GM12878 (cell line): ENCODE measurements at regions not wholly inside any gene's neighbourhood (a gene's known extent, or its start where the extent isn't known, plus 50 kb on each side); places are given as distances from the start of the nearest gene placed in this dataset.

Experiments
- ATAC-seq: fragments of 200-7000 bp; cut with Tn5 transposase; 3 replicates; pipeline ENCODE4 v1.9.1; 2020; ENCODE audit warnings: mild to moderate bottlenecking, moderate library complexity
- BruUV-seq: library from RNA; stranded (reverse); fragments of 400-500 nt; replicated peaks from 2 replicates; lab custom pipeline; 2021; lab: Mats Ljungman, UMichigan
- CTCF ChIA-PET: fragments of 300-600 bp; sonication (Branson Sonifier 250); formaldehyde crosslinking; extraction: SDS; loops from one replicate; lab custom pipeline; 2021; ENCODE audit warnings: inconsistent platforms; lab: Yijun Ruan, JAX
- POLR2A ChIA-PET: fragments of 350-600 bp; formaldehyde crosslinking; extraction: SDS; loops from one replicate; lab custom pipeline; 2021; ENCODE audit warnings: inconsistent platforms; lab: Charles Lee
- RAD21 ChIA-PET: fragments of 300-600 bp; sonication (Branson Sonifier 250); formaldehyde crosslinking; loops from one replicate; lab custom pipeline; 2023; ENCODE audit warnings: antibody characterized with exemption; ENCODE audit not compliant: unreplicated experiment; lab: Charles Lee
- SMC1A ChIA-PET: fragments of 300-600 bp; sonication (Branson Sonifier 250); formaldehyde crosslinking; loops from one replicate; lab custom pipeline; 2023; ENCODE audit not compliant: unreplicated experiment, uncharacterized antibody; lab: Charles Lee
- DNase-seq: peaks from one replicate; pipeline ENCODE4 v3.0.0-alpha.2; 2011; ENCODE audit warnings: low read depth, low spot score
- FAIRE-seq: peaks from 3 replicates; lab custom pipeline; 2011; peaks lifted over from hg19 to GRCh38; lab: Jason Lieb, UNC
- H2AFZ ChIP-seq: 2 replicates; pipeline ENCODE4 v1.6.0; 2011; ENCODE audit warnings: low read depth, low read length, control low read depth; ENCODE audit not compliant: control insufficient read depth
- H3K27ac ChIP-seq: 2 replicates; pipeline ENCODE4 v1.5.1; 2011; ENCODE audit warnings: control low read depth; ENCODE audit not compliant: control insufficient read depth, insufficient read depth
- H3K27me3 ChIP-seq, 2 experiments: replicated peaks in 1 of 2; 2 replicates each; pipeline versions ENCODE4 v1.6.0 to v1.6.1; 2011; ENCODE audit warnings: low read length in 1 of 2; ENCODE audit not compliant: control insufficient read depth in 2 of 2, insufficient read depth in 2 of 2
- H3K36me3 ChIP-seq, 2 experiments: 2 replicates each; pipeline ENCODE4 v1.5.1; 2011; ENCODE audit warnings: low read length in 1 of 2; ENCODE audit not compliant: control insufficient read depth in 2 of 2, insufficient read depth in 2 of 2
- H3K4me1 ChIP-seq: 2 replicates; pipeline ENCODE4 v1.6.1; 2011; ENCODE audit warnings: mild to moderate bottlenecking, low read length, moderate library complexity, mixed read lengths; ENCODE audit not compliant: control insufficient read depth, insufficient read depth
- H3K4me2 ChIP-seq: 2 replicates; pipeline ENCODE4 v1.6.0; 2011; ENCODE audit warnings: control low read depth; ENCODE audit not compliant: control insufficient read depth, insufficient read depth
- H3K4me3 ChIP-seq: fragments of 200-600 bp; sonication (generic); 2 replicates; pipeline ENCODE4 v1.5.1; 2016
- H3K79me2 ChIP-seq: 2 replicates; pipeline ENCODE4 v1.6.0; 2011; ENCODE audit warnings: low read length; ENCODE audit not compliant: control insufficient read depth, insufficient read depth
- H3K9ac ChIP-seq: 2 replicates; pipeline ENCODE4 v1.8.0; 2011; ENCODE audit warnings: low read length, control low read depth, mixed read lengths; ENCODE audit not compliant: control insufficient read depth, insufficient read depth
- H3K9me3 ChIP-seq: replicated peaks from 3 replicates; pipeline ENCODE4 v1.5.1; 2011; ENCODE audit warnings: mild to moderate bottlenecking, low read length; ENCODE audit not compliant: control insufficient read depth, insufficient read depth
- H4K20me1 ChIP-seq: 2 replicates; pipeline ENCODE4 v1.6.0; 2011; ENCODE audit not compliant: control insufficient read depth, insufficient read depth
- EED ChIP-seq: sonication (generic); IDR thresholded peaks from 2 replicates; pipeline ENCODE4 v1.6.1; 2016; ENCODE audit warnings: antibody characterized with exemption, low read depth
- IKZF1 ChIP-seq: fragments of 450-650 bp; conservative IDR thresholded peaks from 2 replicates; pipeline ENCODE4 v1.6.1; 2017; ENCODE audit warnings: antibody characterized with exemption, mild to moderate bottlenecking
- NFIC ChIP-seq: IDR thresholded peaks from 2 replicates; pipeline ENCODE4 v1.6.1; 2012; ENCODE audit warnings: low read depth, mild to moderate bottlenecking, inconsistent platforms, low read length, moderate library complexity
- NFYA ChIP-seq: IDR thresholded peaks from 2 replicates; pipeline ENCODE4 v1.6.1; 2011; ENCODE audit warnings: low read depth, mild to moderate bottlenecking, low read length, improper control_type of control experiment, borderline replicate concordance
- NFYB ChIP-seq: IDR thresholded peaks from 2 replicates; pipeline ENCODE4 v1.6.1; 2011; ENCODE audit warnings: low read depth, mild to moderate bottlenecking, low read length, improper control_type of control experiment, moderate library complexity; ENCODE audit not compliant: insufficient read depth
- PML ChIP-seq: IDR thresholded peaks from 2 replicates; pipeline ENCODE4 v1.6.1; 2012; ENCODE audit warnings: low read length, inconsistent platforms
- POLR2AphosphoS5 ChIP-seq: IDR thresholded peaks from 2 replicates; pipeline ENCODE4 v1.6.1; 2011; ENCODE audit warnings: mild to moderate bottlenecking, low read length, inconsistent platforms
- RB1 ChIP-seq: fragments of 450-650 bp; formaldehyde crosslinking; IDR thresholded peaks from 2 replicates; pipeline ENCODE4 v1.6.1; 2017; ENCODE audit warnings: mild to moderate bottlenecking, borderline replicate concordance
- RUNX3 ChIP-seq: IDR thresholded peaks from 2 replicates; pipeline ENCODE4 v1.6.1; 2012; ENCODE audit warnings: low read length, inconsistent platforms
- STAT1 ChIP-seq: fragments of 450-650 bp; conservative IDR thresholded peaks from 2 replicates; pipeline ENCODE4 v1.6.1; 2014; ENCODE audit warnings: antibody characterized with exemption, mild to moderate bottlenecking
- SUPT20H ChIP-seq: IDR thresholded peaks from 2 replicates; pipeline ENCODE4 v1.6.1; 2011; ENCODE audit warnings: low read depth, mild to moderate bottlenecking, low read length, moderate library complexity, borderline replicate concordance; ENCODE audit not compliant: control insufficient read depth
- ZNF207 ChIP-seq: fragments of 450-650 bp; IDR thresholded peaks from 2 replicates; pipeline ENCODE4 v1.6.1; 2014; ENCODE audit warnings: antibody characterized with exemption, mild to moderate bottlenecking, borderline replicate concordance
- whole genome bisulfite sequencing: methylation state at CpG from one replicate; pipeline ENCODE4 v1.1.6; 2016; ENCODE audit warnings: low lambda C conversion rate; ENCODE audit not compliant: insufficient replicate concordance, insufficient coverage; ENCODE audit errors: missing lambda C conversion rate; 5-methylcytosine and 5-hydroxymethylcytosine counted together
- in situ Hi-C: fragments of 300-500 bp; cut with MboI; formaldehyde crosslinking; loops from 9 replicates; pipeline ENCODE4 v1.14.3; 2018; ENCODE audit warnings: mixed read lengths
- intact Hi-C: fragments of 100-400 bp; cut with micrococcal nuclease; formaldehyde crosslinking; loops from one replicate; pipeline ENCODE4 v1.14.2; 2022; ENCODE audit not compliant: unreplicated experiment

DNA sequence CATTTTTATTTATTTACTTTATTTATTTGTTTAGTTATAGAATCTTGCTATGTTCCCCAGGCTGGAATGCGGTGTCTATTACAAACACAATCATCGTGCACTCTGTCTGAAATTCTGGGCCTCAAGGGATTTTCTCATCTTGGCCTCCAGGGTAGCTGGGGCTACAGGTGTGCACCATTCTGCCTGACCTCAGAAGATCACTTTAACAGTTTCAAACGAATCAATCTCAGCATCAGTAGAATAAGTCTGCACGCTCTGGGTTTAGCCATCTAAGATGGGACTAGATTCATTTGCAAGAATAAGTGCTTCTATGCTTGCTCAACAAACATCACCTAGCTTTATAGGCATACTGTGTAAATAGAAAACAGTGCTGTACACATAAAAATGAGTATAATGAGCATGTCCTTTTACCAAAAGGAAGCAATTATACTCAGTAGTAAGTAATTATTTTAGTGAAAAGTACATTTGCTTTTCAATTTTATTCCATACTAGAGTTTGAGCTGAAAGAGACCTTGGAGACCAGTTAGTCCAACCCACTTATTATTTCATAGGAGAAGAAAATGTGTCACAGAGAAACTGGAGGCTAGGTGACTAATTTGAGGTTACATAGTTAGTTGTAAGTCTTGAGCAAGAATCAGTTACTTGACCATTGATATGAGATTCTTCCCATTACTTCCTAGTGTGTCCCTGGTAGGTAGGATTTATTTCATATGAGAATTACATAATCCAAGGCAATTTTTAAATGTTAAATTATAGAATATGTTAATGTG is 456.5 kb upstream of the LMO3 start:
- Histone ChIP-seq H4K20me1 (no peaks in the 10 kb centered on the region), H3K4me3 (no peak overlapping the region), H3K4me2 (no peak overlapping the region), H3K27me3 (no peaks in the 10 kb centered on the region), H3K4me1 (no peaks in the 10 kb centered on the region), H3K9ac (no peak overlapping the region), H3K9me3 (no peaks in the 10 kb centered on the region), H3K79me2 (no peaks in the 10 kb centered on the region), H3K27ac (no peak overlapping the region), H3K36me3 (no peaks in the 10 kb centered on the region), H2AFZ (no peak overlapping the region)
- no TSS peak for BruUV-seq
- DNase-seq (no peak), ATAC-seq (no peak), FAIRE-seq (no peak)
- CTCF ChIA-PET, result no interaction called here
- RAD21 ChIA-PET, result no interaction called here
- POLR2A ChIA-PET, result no interaction called here
- WGBS, result 13% methylated on average over 4 of the region's 4 CpGs
- in situ Hi-C loops, result no loop called here
- TF ChIP-seq NFYB (no peak), RUNX3 (no peak), EED (no peak), NFYA (no peak), SUPT20H (no peak), RB1 (no peak), PML (no peak), NFIC (no peak), IKZF1 (no peak), POLR2AphosphoS5 (no peak), STAT1 (no peak), ZNF207 (no peak)
- SMC1A ChIA-PET, result interaction anchor here (0.7 to 1.6 kb wide), 3 partner anchors 11 to 29 kb away, joined by 3 read pairs; no protein-coding TSS in a partner anchor
- intact Hi-C loops, result no loop called here
